Esophagus (tissue), 2 donors: ENCODE measurements at regions not wholly inside any gene's neighbourhood (a gene's known extent, or its start where the extent isn't known, plus 50 kb on each side); places are given as distances from the start of the nearest gene placed in this dataset.
"Not testable (repeated sequence)": the region's sequence is repeated elsewhere in the genome, so short reads cannot be mapped to it uniquely, and the experiment has no call there.

ENCODE experiments used
- H3K27ac ChIP-seq, 2 donors: one replicate each; pipeline ENCODE4 v1.5.1; 2013; ENCODE audit warnings: low read depth in 2 of 2, mild to moderate bottlenecking in 2 of 2, inconsistent platforms in 1 of 2, low read length in 1 of 2, moderate library complexity in 1 of 2
- H3K27me3 ChIP-seq, 2 donors: one replicate each; pipeline ENCODE4 v1.6.1; 2013; ENCODE audit warnings: low read length in 2 of 2, control low read depth in 1 of 2, mild to moderate bottlenecking in 1 of 2; ENCODE audit not compliant: insufficient read depth in 2 of 2, control insufficient read depth in 1 of 2
- H3K36me3 ChIP-seq, 2 donors: one replicate each; pipeline ENCODE4 v1.6.1; 2013; ENCODE audit warnings: low read length in 1 of 2; ENCODE audit not compliant: control insufficient read depth in 2 of 2, insufficient read depth in 2 of 2
- H3K4me1 ChIP-seq, 2 donors: one replicate each; pipeline ENCODE4 v1.6.1; 2013; ENCODE audit warnings: low read length in 1 of 2; ENCODE audit not compliant: control insufficient read depth in 2 of 2, insufficient read depth in 2 of 2
- H3K4me3 ChIP-seq, 2 donors: one replicate each; pipeline ENCODE4 v1.5.1; 2013; ENCODE audit warnings: low read length in 2 of 2, mild to moderate bottlenecking in 2 of 2, low read depth in 1 of 2, moderate library complexity in 1 of 2
- H3K9me3 ChIP-seq, 2 donors: one replicate each; pipeline ENCODE4 v1.6.1; 2013; ENCODE audit warnings: mild to moderate bottlenecking in 2 of 2, low read depth in 1 of 2, low read length in 1 of 2, moderate library complexity in 1 of 2; ENCODE audit not compliant: control insufficient read depth in 2 of 2, insufficient read depth in 1 of 2
- WGBS, 2 donors: extraction: QIAGEN DNeasy Blood & Tissue Kit; methylation state at CpG; one replicate each; pipeline ENCODE4 v1.1.7; 2013; 5-methylcytosine and 5-hydroxymethylcytosine counted together
- donor health status: healthy with polysubstance abuse.
- donor health status: Bipolar disorder and iron deficiency.

DNA sequence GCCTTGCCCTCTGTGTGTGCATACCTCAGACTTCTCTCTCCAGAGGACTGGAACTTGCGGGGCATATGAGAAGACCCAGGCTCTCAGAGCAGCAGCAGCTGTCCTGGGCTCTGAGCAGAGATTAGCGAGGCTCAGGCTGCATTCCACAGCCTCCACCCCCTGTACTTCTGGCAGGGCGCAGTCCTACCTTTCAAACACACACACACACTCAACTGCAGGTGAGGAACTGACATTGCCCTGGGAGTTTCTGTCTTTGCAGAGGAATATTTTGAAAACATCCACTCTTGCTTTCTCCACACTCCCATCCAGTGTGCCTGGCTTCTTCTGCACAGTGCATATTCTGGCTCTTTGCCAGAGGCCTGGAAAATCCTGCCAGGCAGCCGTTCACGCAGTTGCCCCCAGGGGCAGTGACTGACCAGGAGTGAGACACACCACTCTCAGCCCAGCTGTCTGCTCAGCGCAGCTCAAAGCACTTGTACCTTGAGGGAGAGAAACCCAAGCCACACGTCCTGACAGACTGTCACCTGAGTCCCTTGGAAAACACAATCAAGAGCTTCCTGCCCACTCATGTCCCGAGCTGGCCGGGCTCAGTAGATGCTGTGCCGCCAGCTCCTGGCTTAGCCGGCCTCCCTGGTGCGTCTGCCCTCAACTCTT is 460.8 kb downstream of the RNF144A start:
- WGBS, 2 donors, result 35 to 36% methylated on average over 12 of the region's 12 CpGs
- no peak overlapping the region for H3K4me3 ChIP-seq
- no peaks in the 10 kb centered on the region for H3K36me3 ChIP-seq
- H3K9me3 ChIP-seq, result no peaks in the 10 kb centered on the region
- no peaks in the 10 kb centered on the region for H3K27me3 ChIP-seq
- H3K4me1 ChIP-seq, result peaks cover 4 to 7% of the 10 kb centered on the region in 2 donors
- no peak overlapping the region for H3K27ac ChIP-seq

DNA sequence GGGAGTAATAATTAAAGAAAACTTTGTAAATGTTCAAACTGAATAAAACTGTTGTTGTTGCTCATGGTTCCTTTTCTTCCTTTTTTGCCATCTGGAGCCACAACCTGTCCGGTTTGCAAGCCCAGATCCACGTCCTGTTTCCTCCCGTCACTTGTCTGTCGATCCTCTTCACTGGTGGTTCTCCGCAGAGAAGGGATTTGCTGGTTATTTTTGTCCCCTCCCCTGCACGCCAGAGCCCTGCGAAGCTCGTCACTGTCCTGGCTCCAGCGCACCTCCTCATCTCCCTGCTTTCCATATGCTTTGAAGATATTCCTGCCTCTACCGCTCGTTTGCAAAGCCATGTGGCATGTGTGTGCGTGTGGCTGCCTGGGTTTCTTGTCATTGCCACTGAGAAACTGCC is 461.4 kb downstream of the RNF144A start:
- H3K27ac ChIP-seq, result no peak overlapping the region
- H3K36me3 ChIP-seq, result no peaks in the 10 kb centered on the region
- WGBS, 2 donors, result 65 to 74% methylated on average over 12 of the region's 12 CpGs
- no peaks in the 10 kb centered on the region for H3K27me3 ChIP-seq
- H3K4me3 ChIP-seq, result no peak overlapping the region
- peaks cover 4 to 7% of the 10 kb centered on the region in 2 donors for H3K4me1 ChIP-seq
- no peaks in the 10 kb centered on the region for H3K9me3 ChIP-seq

DNA sequence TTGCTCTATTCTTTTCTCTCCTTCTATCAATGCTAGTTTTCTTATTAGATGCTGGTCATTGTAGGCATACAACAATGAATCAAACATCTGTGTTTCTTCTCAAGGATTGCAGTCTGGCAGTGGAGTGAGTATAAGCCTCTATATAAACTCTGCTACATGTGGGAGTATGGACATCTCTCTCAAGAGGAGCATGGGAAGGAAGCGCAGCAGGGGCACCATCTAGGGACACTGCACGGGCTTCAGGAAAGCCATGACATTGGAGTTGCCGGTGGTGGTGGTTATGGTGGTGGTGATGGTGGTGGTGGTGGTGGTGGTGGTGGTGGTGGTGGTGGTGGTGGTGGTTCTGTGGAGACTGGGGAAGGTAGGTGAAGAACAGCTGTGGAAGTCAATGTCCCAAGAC is 462.6 kb downstream of the RNF144A start:
- Histone ChIP-seq H3K9me3 (no peaks in the 10 kb centered on the region), H3K4me3 (no peak overlapping the region), H3K27me3 (no peaks in the 10 kb centered on the region), H3K27ac (no peak overlapping the region), H3K36me3 (no peaks in the 10 kb centered on the region), H3K4me1 (peaks cover 4 to 7% of the 10 kb centered on the region in 2 donors)
- WGBS, 2 donors, result 88 to 91% methylated on average over 3 of the region's 3 CpGs

DNA sequence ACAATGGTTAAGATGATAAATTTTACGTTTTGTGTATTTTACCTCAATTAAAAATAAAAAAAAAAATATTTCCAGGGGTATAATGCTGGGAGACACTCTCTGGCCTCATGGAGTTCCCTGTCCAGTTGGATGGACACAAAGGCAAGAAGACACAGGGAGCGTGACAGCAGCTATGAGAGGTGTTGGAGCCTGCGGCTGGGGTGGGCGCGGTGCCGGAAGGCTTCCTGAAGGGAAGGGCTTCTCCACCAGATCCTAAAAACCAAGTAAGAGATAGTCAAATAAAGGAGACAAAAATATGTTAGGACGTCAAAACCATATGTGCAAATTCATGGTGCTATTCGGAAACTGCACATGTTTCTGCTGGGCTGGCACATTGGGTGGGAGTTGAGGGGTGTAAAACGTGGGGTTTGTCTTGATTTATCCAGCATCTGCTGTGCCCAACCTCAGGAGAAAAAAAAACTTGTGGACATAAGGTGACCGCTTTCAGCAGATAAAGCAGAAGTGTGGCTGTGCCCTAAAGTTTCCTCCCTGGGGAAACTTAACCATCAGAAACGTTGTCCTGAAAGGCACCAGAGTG is 467.6 kb downstream of the RNF144A start:
- Histone ChIP-seq H3K36me3 (no peaks in the 10 kb centered on the region), H3K4me3 (no peak overlapping the region), H3K4me1 (no peaks in the 10 kb centered on the region), H3K27ac (no peak overlapping the region), H3K27me3 (no peaks in the 10 kb centered on the region), H3K9me3 (no peaks in the 10 kb centered on the region)
- 82 to 85% methylated on average over 11 of the region's 11 CpGs for WGBS, 2 donors

GRCh38 chr2:7390311-7390710 is 473.1 kb downstream of the RNF144A start:
- WGBS, 2 donors, result 86 to 94% methylated on average over 4 of the region's 4 CpGs
- H3K4me1 ChIP-seq, H3K27ac ChIP-seq, H3K4me3 ChIP-seq, H3K36me3 ChIP-seq, H3K27me3 ChIP-seq, H3K9me3 ChIP-seq: not testable (repeated sequence)

DNA sequence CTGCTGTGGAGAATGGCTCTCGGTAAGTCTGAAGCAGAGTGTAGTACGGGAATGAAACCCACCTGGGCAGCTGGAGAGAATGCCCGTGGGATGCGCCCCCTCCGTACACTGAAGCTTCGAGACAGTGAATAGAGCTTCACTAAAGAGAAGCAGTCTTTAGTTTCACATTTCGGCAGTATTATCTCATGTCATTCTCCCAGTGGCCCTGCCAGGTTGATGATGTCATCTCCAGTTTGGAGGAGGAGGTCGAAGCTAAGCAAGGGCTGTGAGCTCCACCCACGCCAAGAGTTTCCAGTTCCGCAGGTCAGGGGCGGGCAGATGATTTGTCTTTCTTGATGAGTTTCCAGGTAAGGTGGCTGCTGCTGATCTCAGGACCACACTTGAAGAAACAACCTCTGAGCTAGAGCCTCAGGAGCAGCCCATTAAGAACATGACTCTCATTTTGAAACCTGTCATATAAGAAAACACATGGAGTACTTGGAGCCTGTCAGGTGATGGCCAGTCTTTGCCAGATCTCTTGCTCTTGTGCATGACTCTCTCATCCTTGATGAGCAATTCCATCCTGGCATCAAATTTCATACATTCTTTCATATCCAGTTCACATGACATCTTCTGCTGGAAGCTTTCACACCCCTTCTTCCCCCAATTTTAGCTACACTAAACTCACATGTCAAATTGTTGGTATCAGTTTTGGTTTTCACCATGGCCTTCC is 475.0 kb downstream of the RNF144A start:
- WGBS, 2 donors, result 66 to 70% methylated on average over 11 of the region's 11 CpGs

DNA sequence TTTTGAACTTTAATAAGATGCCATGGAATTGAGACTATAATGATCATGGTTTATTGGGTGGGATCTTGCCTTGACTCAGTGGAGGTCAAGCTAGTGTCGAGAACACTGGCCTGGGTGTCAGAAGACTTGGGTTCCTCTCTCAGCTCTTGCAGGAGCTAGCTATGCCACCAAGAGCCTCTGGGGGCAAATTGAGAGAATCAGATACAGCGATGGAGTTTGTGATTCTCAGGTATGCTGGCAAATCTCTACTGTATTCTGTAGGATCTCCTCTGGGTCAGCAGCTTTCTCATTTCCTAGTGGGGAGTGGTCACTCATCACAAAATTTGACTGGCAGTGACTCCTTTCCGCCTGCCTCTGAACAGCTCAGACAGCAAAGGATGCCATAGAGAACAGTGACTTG is 477.0 kb downstream of the RNF144A start:
- Histone ChIP-seq H3K4me3 (no peak overlapping the region), H3K27ac (no peak overlapping the region), H3K36me3 (no peaks in the 10 kb centered on the region), H3K4me1 (peaks cover 0 to 6% of the 10 kb centered on the region in 2 donors), H3K9me3 (no peaks in the 10 kb centered on the region), H3K27me3 (no peaks in the 10 kb centered on the region)
- 91% methylated on average over 3 of the region's 3 CpGs for WGBS, 2 donors

More for the DNA sequence above, 475.0 kb downstream of the RNF144A start:
- H3K4me3 ChIP-seq, result no peak overlapping the region
- H3K27ac ChIP-seq, result no peak overlapping the region
- no peaks in the 10 kb centered on the region for H3K9me3 ChIP-seq
- no peaks in the 10 kb centered on the region for H3K27me3 ChIP-seq
- peaks cover 0 to 6% of the 10 kb centered on the region in 2 donors for H3K4me1 ChIP-seq
- H3K36me3 ChIP-seq, result no peaks in the 10 kb centered on the region

DNA sequence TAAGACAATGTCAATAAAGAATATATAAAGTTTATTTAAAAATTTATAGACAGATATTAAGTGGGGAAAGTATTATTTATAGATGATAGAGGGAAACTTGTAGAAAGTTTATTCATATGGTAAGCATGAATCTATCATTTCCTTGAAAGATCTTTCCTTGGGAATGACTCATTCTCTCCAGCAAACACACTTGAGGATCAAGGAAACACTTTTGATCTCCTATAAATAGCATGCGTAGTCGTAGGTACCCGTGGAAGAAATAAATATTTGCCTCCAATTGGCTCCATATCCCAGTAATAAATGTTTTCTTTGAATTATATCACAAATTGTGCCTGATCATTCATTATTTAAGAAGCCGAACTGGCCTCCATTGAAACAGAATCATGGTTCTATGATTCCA is 483.4 kb downstream of the RNF144A start:
- 41 to 49% methylated on average over 4 of the region's 4 CpGs for WGBS, 2 donors
- no peak overlapping the region for H3K27ac ChIP-seq

DNA sequence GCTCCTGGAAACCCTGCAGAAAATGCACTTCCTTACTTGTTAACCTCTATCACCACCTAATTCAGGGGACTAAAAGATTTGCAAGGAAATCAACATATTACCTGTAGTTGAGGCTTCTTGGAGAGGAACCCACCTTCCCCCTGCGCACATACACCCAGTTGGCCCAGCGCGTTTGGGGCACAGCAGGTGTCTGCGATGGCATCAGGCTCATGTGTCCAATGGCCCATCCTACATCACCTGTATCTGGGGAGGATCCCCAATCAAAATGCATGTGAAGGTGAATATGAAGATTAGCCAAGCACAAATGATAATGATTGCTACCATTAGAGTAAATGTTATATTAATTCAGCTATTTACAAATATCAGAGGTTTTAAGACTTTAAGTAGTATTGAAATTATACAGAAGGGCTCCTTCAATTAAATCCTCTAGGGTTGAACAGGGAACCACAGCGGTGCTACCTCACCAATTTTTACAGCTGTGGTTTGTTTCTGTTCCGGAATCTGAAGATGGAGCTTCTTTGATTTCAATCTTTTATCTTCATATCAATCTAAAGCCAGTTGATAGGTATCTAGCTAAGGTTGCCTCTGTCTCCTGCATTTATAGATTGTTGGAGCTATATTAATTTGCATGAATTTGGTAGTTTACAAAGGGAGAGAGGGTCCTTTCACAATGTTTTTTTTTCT is 486.0 kb downstream of the RNF144A start:
- Histone ChIP-seq H3K4me1 (peaks cover 0 to 4% of the 10 kb centered on the region in 2 donors), H3K27ac (no peak overlapping the region), H3K36me3 (no peaks in the 10 kb centered on the region), H3K9me3 (no peaks in the 10 kb centered on the region), H3K27me3 (peaks cover 0 to 3% of the 10 kb centered on the region in 2 donors), H3K4me3 (no peak overlapping the region)
- WGBS, 2 donors, result 92 to 93% methylated on average over 6 of the region's 6 CpGs

More for the DNA sequence above, 483.4 kb downstream of the RNF144A start:
- Histone ChIP-seq H3K27me3 (no peaks in the 10 kb centered on the region), H3K36me3 (no peaks in the 10 kb centered on the region), H3K4me3 (no peak overlapping the region), H3K4me1 (peaks cover 0 to 4% of the 10 kb centered on the region in 2 donors), H3K9me3 (no peaks in the 10 kb centered on the region)
